GM23338 (cell line): ENCODE measurements at regions not wholly inside any gene's neighbourhood (a gene's known extent, or its start where the extent isn't known, plus 50 kb on each side); places are given as distances from the start of the nearest gene placed in this dataset.

Experiments used
- ATAC-seq: fragments of 200-7000 bp; cut with Tn5 transposase; 3 replicates; pipeline ENCODE4 v1.9.1; 2020
- DNase-seq: peaks from one replicate; pipeline ENCODE4 v3.0.0-alpha.2; 2015; ENCODE audit warnings: low spot score
- H2AFZ ChIP-seq: fragments of 200-600 bp; sonication (generic); 2 replicates; pipeline ENCODE4 v1.8.0; 2016; ENCODE audit warnings: antibody characterized with exemption, mild to moderate bottlenecking, moderate library complexity
- H3F3A ChIP-seq: fragments of 200-600 bp; sonication (generic); replicated peaks from 2 replicates; pipeline ENCODE4 v1.8.0; 2017; ENCODE audit warnings: antibody characterized with exemption, mixed run types, low read depth
- H3K27ac ChIP-seq: fragments of 200-600 bp; sonication (generic); 2 replicates; pipeline ENCODE4 v1.6.1; 2016; ENCODE audit warnings: low read depth
- H3K27me3 ChIP-seq: fragments of 200-600 bp; sonication (generic); 2 replicates; pipeline ENCODE4 v1.8.0; 2016; ENCODE audit warnings: mild to moderate bottlenecking, mixed run types, moderate library complexity; ENCODE audit not compliant: insufficient read depth
- H3K36me3 ChIP-seq: fragments of 200-600 bp; sonication (generic); 2 replicates; pipeline ENCODE4 v1.8.0; 2016; ENCODE audit warnings: mild to moderate bottlenecking; ENCODE audit not compliant: insufficient read depth
- H3K4me1 ChIP-seq: fragments of 200-600 bp; sonication (generic); 2 replicates; pipeline ENCODE4 v1.8.0; 2016; ENCODE audit warnings: mild to moderate bottlenecking, moderate library complexity; ENCODE audit not compliant: insufficient read depth
- H3K4me2 ChIP-seq: fragments of 200-600 bp; sonication (generic); 2 replicates; pipeline ENCODE4 v1.7.1; 2017; ENCODE audit warnings: mixed run types
- H3K4me3 ChIP-seq: fragments of 200-600 bp; sonication (generic); 2 replicates; pipeline ENCODE4 v1.6.1; 2016; ENCODE audit warnings: mixed run types
- H3K79me2 ChIP-seq: fragments of 200-600 bp; sonication (generic); replicated peaks from 2 replicates; pipeline ENCODE4 v1.8.0; 2017; ENCODE audit warnings: mild to moderate bottlenecking; ENCODE audit not compliant: insufficient read depth
- H3K9me2 ChIP-seq: fragments of 200-600 bp; sonication (generic); 2 replicates; pipeline ENCODE4 v1.8.0; 2017; ENCODE audit not compliant: insufficient read depth
- H4K20me1 ChIP-seq: fragments of 200-600 bp; sonication (generic); replicated peaks from 2 replicates; pipeline ENCODE4 v1.8.0; 2017; ENCODE audit warnings: mild to moderate bottlenecking; ENCODE audit not compliant: insufficient read depth
- H3K27ac Mint-ChIP-seq: 2 replicates; pipeline ENCODE4 v1.8.0; 2020; ENCODE audit warnings: inconsistent platforms, mild to moderate bottlenecking, moderate library complexity, mixed read lengths
- H3K27me3 Mint-ChIP-seq: 3 replicates; pipeline ENCODE4 v1.8.0; 2022; ENCODE audit warnings: low read depth, mild to moderate bottlenecking, moderate library complexity, mixed read lengths, inconsistent platforms; ENCODE audit not compliant: insufficient read depth, poor library complexity
- H3K36me3 Mint-ChIP-seq: 3 replicates; pipeline ENCODE4 v1.8.0; 2021; ENCODE audit warnings: low read depth, mild to moderate bottlenecking, inconsistent platforms, moderate library complexity, mixed read lengths
- H3K4me1 Mint-ChIP-seq: 3 replicates; pipeline ENCODE4 v1.8.0; 2020; ENCODE audit warnings: mild to moderate bottlenecking, inconsistent platforms, mixed read lengths
- H3K4me3 Mint-ChIP-seq: 3 replicates; pipeline ENCODE4 v1.8.0; 2021; ENCODE audit warnings: moderate library complexity, mild to moderate bottlenecking, inconsistent platforms, mixed read lengths
- H3K9me3 Mint-ChIP-seq: 3 replicates; pipeline ENCODE4 v1.8.0; 2020; ENCODE audit warnings: moderate library complexity, mild to moderate bottlenecking, inconsistent platforms, mixed read lengths
- EZH2 ChIP-seq: fragments of 200-600 bp; sonication (generic); IDR thresholded peaks from one replicate; pipeline ENCODE4 v1.8.0; 2017; ENCODE audit warnings: antibody characterized with exemption, mild to moderate bottlenecking, low read depth; ENCODE audit not compliant: unreplicated experiment
- STAT1 ChIP-seq: IDR thresholded peaks from one replicate; pipeline ENCODE4 v1.6.1; 2016; ENCODE audit warnings: antibody characterized with exemption; ENCODE audit not compliant: unreplicated experiment
- ZNF114 ChIP-seq: fragments of 250-450 bp; sonication (Bioruptor Pico); IDR thresholded peaks from 2 replicates; pipeline ENCODE4 v1.5.0; 2020; ENCODE audit warnings: mild to moderate bottlenecking, moderate library complexity
- ZNF331 ChIP-seq: fragments of 250-450 bp; sonication (Bioruptor Pico); IDR thresholded peaks from 2 replicates; pipeline ENCODE4 v1.5.0; 2020; ENCODE audit warnings: low read depth, mild to moderate bottlenecking, moderate library complexity
- TF ChIP-seq, protein P1 (sequence below): IDR thresholded peaks from one replicate; pipeline ENCODE4 v1.6.1; 2018; ENCODE audit warnings: antibody characterized with exemption; ENCODE audit not compliant: unreplicated experiment
- TF ChIP-seq, protein P2 (sequence below): fragments of 250-450 bp; sonication (Bioruptor Pico); IDR thresholded peaks from 2 replicates; pipeline ENCODE4 v1.5.0; 2020; ENCODE audit warnings: mild to moderate bottlenecking, moderate library complexity

DNA sequence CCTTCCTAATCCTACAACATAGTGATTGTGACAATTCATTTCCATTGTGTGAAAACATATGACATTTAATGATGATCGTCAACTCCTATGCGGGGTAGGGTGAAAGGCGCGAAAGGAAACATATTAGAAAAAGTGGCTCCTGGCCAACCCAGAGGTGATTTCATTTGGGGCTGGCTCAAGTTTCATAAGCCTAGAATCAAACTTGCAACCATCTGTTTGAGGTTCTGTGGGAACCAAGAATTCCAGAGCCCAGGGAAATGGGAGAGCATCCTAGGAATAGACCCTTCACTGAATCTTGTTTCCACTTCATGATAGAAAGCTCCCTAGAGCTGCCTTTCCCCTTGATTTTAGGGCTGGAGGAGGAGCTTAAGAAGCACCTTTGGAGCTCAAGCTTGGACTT lies 101.3 kb upstream of the EGFL6 start:
- Mint-ChIP-seq H3K36me3 (no peaks in the 10 kb centered on the region), H3K27me3 (peaks cover 3% of the 10 kb centered on the region), H3K4me1 (peaks cover 10% of the 10 kb centered on the region), H3K27ac (no peak overlapping the region), H3K9me3 (peaks cover under 1% of the 10 kb centered on the region; the same call in 2 of the 3 replicates), H3K4me3 (no peak overlapping the region)
- TF ChIP-seq ZNF331 (CRISPR knock-in tag) (no peak), ZNF114 (CRISPR knock-in tag) (no peak), EZH2 (no peak), STAT1 (no peak)
- TF ChIP-seq, protein P1, sequence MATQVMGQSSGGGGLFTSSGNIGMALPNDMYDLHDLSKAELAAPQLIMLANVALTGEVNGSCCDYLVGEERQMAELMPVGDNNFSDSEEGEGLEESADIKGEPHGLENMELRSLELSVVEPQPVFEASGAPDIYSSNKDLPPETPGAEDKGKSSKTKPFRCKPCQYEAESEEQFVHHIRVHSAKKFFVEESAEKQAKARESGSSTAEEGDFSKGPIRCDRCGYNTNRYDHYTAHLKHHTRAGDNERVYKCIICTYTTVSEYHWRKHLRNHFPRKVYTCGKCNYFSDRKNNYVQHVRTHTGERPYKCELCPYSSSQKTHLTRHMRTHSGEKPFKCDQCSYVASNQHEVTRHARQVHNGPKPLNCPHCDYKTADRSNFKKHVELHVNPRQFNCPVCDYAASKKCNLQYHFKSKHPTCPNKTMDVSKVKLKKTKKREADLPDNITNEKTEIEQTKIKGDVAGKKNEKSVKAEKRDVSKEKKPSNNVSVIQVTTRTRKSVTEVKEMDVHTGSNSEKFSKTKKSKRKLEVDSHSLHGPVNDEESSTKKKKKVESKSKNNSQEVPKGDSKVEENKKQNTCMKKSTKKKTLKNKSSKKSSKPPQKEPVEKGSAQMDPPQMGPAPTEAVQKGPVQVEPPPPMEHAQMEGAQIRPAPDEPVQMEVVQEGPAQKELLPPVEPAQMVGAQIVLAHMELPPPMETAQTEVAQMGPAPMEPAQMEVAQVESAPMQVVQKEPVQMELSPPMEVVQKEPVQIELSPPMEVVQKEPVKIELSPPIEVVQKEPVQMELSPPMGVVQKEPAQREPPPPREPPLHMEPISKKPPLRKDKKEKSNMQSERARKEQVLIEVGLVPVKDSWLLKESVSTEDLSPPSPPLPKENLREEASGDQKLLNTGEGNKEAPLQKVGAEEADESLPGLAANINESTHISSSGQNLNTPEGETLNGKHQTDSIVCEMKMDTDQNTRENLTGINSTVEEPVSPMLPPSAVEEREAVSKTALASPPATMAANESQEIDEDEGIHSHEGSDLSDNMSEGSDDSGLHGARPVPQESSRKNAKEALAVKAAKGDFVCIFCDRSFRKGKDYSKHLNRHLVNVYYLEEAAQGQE, result no peak
- TF ChIP-seq, protein P2, sequence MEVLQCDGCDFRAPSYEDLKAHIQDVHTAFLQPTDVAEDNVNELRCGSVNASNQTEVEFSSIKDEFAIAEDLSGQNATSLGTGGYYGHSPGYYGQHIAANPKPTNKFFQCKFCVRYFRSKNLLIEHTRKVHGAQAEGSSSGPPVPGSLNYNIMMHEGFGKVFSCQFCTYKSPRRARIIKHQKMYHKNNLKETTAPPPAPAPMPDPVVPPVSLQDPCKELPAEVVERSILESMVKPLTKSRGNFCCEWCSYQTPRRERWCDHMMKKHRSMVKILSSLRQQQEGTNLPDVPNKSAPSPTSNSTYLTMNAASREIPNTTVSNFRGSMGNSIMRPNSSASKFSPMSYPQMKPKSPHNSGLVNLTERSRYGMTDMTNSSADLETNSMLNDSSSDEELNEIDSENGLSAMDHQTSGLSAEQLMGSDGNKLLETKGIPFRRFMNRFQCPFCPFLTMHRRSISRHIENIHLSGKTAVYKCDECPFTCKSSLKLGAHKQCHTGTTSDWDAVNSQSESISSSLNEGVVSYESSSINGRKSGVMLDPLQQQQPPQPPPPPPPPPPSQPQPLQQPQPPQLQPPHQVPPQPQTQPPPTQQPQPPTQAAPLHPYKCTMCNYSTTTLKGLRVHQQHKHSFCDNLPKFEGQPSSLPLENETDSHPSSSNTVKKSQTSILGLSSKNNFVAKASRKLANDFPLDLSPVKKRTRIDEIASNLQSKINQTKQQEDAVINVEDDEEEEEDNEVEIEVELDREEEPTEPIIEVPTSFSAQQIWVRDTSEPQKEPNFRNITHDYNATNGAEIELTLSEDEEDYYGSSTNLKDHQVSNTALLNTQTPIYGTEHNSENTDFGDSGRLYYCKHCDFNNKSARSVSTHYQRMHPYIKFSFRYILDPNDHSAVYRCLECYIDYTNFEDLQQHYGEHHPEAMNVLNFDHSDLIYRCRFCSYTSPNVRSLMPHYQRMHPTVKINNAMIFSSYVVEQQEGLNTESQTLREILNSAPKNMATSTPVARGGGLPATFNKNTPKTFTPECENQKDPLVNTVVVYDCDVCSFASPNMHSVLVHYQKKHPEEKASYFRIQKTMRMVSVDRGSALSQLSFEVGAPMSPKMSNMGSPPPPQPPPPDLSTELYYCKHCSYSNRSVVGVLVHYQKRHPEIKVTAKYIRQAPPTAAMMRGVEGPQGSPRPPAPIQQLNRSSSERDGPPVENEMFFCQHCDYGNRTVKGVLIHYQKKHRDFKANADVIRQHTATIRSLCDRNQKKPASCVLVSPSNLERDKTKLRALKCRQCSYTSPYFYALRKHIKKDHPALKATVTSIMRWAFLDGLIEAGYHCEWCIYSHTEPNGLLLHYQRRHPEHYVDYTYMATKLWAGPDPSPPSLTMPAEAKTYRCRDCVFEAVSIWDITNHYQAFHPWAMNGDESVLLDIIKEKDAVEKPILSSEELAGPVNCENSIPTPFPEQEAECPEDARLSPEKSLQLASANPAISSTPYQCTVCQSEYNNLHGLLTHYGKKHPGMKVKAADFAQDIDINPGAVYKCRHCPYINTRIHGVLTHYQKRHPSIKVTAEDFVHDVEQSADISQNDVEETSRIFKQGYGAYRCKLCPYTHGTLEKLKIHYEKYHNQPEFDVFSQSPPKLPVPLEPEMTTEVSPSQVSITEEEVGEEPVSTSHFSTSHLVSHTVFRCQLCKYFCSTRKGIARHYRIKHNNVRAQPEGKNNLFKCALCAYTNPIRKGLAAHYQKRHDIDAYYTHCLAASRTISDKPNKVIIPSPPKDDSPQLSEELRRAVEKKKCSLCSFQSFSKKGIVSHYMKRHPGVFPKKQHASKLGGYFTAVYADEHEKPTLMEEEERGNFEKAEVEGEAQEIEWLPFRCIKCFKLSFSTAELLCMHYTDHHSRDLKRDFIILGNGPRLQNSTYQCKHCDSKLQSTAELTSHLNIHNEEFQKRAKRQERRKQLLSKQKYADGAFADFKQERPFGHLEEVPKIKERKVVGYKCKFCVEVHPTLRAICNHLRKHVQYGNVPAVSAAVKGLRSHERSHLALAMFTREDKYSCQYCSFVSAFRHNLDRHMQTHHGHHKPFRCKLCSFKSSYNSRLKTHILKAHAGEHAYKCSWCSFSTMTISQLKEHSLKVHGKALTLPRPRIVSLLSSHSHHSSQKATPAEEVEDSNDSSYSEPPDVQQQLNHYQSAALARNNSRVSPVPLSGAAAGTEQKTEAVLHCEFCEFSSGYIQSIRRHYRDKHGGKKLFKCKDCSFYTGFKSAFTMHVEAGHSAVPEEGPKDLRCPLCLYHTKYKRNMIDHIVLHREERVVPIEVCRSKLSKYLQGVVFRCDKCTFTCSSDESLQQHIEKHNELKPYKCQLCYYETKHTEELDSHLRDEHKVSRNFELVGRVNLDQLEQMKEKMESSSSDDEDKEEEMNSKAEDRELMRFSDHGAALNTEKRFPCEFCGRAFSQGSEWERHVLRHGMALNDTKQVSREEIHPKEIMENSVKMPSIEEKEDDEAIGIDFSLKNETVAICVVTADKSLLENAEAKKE (CRISPR knock-in tag), result no peak
- Histone ChIP-seq H3K79me2 (no peaks in the 10 kb centered on the region), H3K4me1 (no peaks in the 10 kb centered on the region), H2AFZ (no peak overlapping the region), H3K4me3 (no peak overlapping the region), H3K27me3 (no peaks in the 10 kb centered on the region), H3K27ac (no peak overlapping the region), H3F3A (no peaks in the 10 kb centered on the region), H4K20me1 (no peaks in the 10 kb centered on the region), H3K36me3 (no peaks in the 10 kb centered on the region), H3K9me2 (no peaks in the 10 kb centered on the region), H3K4me2 (no peak overlapping the region)
- ATAC-seq (no peak), DNase-seq (no peak)
